HepG2 (cell line): ENCODE measurements at regions not wholly inside any gene's neighbourhood (a gene's known extent, or its start where the extent isn't known, plus 50 kb on each side); places are given as distances from the start of the nearest gene placed in this dataset.

Source experiments
- ATAC-seq: fragments of 200-7000 bp; cut with Tn5 transposase; 3 replicates; pipeline ENCODE4 v1.9.1; 2020; ENCODE audit warnings: mild to moderate bottlenecking, moderate library complexity
- BruUV-seq: library from RNA; stranded (reverse); fragments of 400-500 nt; replicated peaks from 2 replicates; lab custom pipeline; 2021; lab: Mats Ljungman, UMichigan
- CTCF ChIA-PET: fragments of 300-600 bp; formaldehyde crosslinking; extraction: SDS; loops from one replicate; lab custom pipeline; 2021; ENCODE audit warnings: low total read pairs, inconsistent platforms, low intra/inter-chr PET ratio; lab: Yijun Ruan, JAX
- POLR2A ChIA-PET: fragments of 350-600 bp; sonication (Branson Sonifier 250); formaldehyde crosslinking; loops from one replicate; lab custom pipeline; 2020; ENCODE audit warnings: antibody characterized with exemption, inconsistent platforms; lab: Yijun Ruan, JAX
- DNase-seq: peaks from one replicate; pipeline ENCODE4 v3.0.0-alpha.2; 2015; ENCODE audit warnings: low spot score
- FAIRE-seq: peaks from 3 replicates; lab custom pipeline; 2011; peaks lifted over from hg19 to GRCh38; lab: Jason Lieb, UNC
- H2AFZ ChIP-seq: one replicate; pipeline ENCODE4 v1.6.1; 2011; ENCODE audit warnings: low read length, inconsistent platforms
- H3K27ac ChIP-seq: fragments of 300-600 bp; 3 replicates; pipeline ENCODE4 v1.8.0; 2011; ENCODE audit warnings: mixed run types, mild to moderate bottlenecking, mixed read lengths, low read length, inconsistent platforms; ENCODE audit not compliant: insufficient read depth; ENCODE audit errors: extremely low read length
- H3K27me3 ChIP-seq, 2 experiments: fragments of 200-600 bp in 1 of 2; 2 replicates in 1 of 2; 3 replicates in 1 of 2; pipeline versions ENCODE4 v1.6.0 to v1.8.0; 2011; ENCODE audit warnings: low read length in 2 of 2, mild to moderate bottlenecking in 2 of 2, moderate library complexity in 2 of 2, inconsistent platforms in 1 of 2; ENCODE audit not compliant: insufficient read depth in 2 of 2, control insufficient read depth in 1 of 2
- H3K36me3 ChIP-seq, 2 experiments: fragments of 200-600 bp in 1 of 2; replicated peaks in 1 of 2; 2 replicates in 1 of 2; 3 replicates in 1 of 2; pipeline versions ENCODE4 v1.5.1 to v1.8.0; 2011; ENCODE audit warnings: low read length in 2 of 2, inconsistent platforms in 1 of 2; ENCODE audit not compliant: insufficient read depth in 2 of 2, control insufficient read depth in 1 of 2
- H3K4me1 ChIP-seq: 2 replicates; pipeline ENCODE4 v1.5.1; 2012; ENCODE audit warnings: low read length, inconsistent platforms; ENCODE audit not compliant: insufficient read depth
- H3K4me2 ChIP-seq: 2 replicates; pipeline ENCODE4 v1.6.0; 2011; ENCODE audit warnings: low read depth, low read length, inconsistent platforms
- H3K4me3 ChIP-seq, 3 experiments: fragments of 200-600 bp in 1 of 3; sonication (generic), shearing (Covaris generic) in 1 of 3; replicated peaks in 1 of 3; 2 replicates each; pipeline ENCODE4 v1.5.1; 2011 to 2016; ENCODE audit warnings: low read length in 3 of 3, inconsistent platforms in 2 of 3, low read depth in 2 of 3, mild to moderate bottlenecking in 2 of 3, control low read depth in 1 of 3, mixed read lengths in 1 of 3; ENCODE audit not compliant: insufficient read depth in 1 of 3
- H3K79me2 ChIP-seq: one replicate; pipeline ENCODE4 v1.6.1; 2011; ENCODE audit warnings: low read length, inconsistent platforms; ENCODE audit not compliant: insufficient read depth
- H3K9ac ChIP-seq: 2 replicates; pipeline ENCODE4 v1.6.0; 2011; ENCODE audit warnings: mild to moderate bottlenecking, low read depth, low read length, inconsistent platforms; ENCODE audit not compliant: insufficient read depth
- H3K9me3 ChIP-seq: 2 replicates; pipeline ENCODE4 v1.5.1; 2012; ENCODE audit warnings: mild to moderate bottlenecking, low read length
- H4K20me1 ChIP-seq: 2 replicates; pipeline ENCODE4 v1.6.0; 2011; ENCODE audit warnings: inconsistent platforms, mild to moderate bottlenecking, low read length, moderate library complexity; ENCODE audit not compliant: insufficient read depth
- ADNP ChIP-seq: sonication (generic); formaldehyde crosslinking; IDR thresholded peaks from 2 replicates; pipeline ENCODE4 v1.4.0; 2020; ENCODE audit warnings: missing genetic modification reagents
- ARNT ChIP-seq: fragments of 450-650 bp; IDR thresholded peaks from 2 replicates; pipeline ENCODE4 v1.6.1; 2017
- FOXM1 ChIP-seq: sonication (generic); formaldehyde crosslinking; IDR thresholded peaks from 2 replicates; pipeline ENCODE4 v1.5.0; 2020; ENCODE audit warnings: missing genetic modification reagents
- GLI4 ChIP-seq: sonication (generic); formaldehyde crosslinking; IDR thresholded peaks from 2 replicates; pipeline ENCODE4 v1.5.1; 2020; ENCODE audit warnings: missing genetic modification reagents, mild to moderate bottlenecking, moderate library complexity, borderline replicate concordance
- HDAC2 ChIP-seq: sonication (generic); formaldehyde crosslinking; IDR thresholded peaks from 2 replicates; pipeline ENCODE4 v1.4.0; 2020; ENCODE audit warnings: missing genetic modification reagents
- KAT2B ChIP-seq: fragments of 150-350 bp; IDR thresholded peaks from 2 replicates; pipeline ENCODE4 v1.6.1; 2014; ENCODE audit warnings: low read depth, low read length, borderline replicate concordance
- MIXL1 ChIP-seq: IDR thresholded peaks from 2 replicates; pipeline ENCODE4 v1.6.1; 2016
- MTA1 ChIP-seq: sonication (generic); formaldehyde crosslinking; IDR thresholded peaks from 2 replicates; pipeline ENCODE4 v1.4.0; 2020; ENCODE audit warnings: missing genetic modification reagents, mild to moderate bottlenecking, borderline replicate concordance
- MXD1 ChIP-seq: sonication (generic); formaldehyde crosslinking; IDR thresholded peaks from 2 replicates; pipeline ENCODE4 v1.4.0; 2020; ENCODE audit warnings: mild to moderate bottlenecking, missing genetic modification reagents
- NRL ChIP-seq: sonication (generic); formaldehyde crosslinking; IDR thresholded peaks from 2 replicates; pipeline ENCODE4 v1.5.0; 2020; ENCODE audit warnings: missing genetic modification reagents, mild to moderate bottlenecking, moderate library complexity, borderline replicate concordance
- PPARG ChIP-seq: conservative IDR thresholded peaks from 2 replicates; pipeline ENCODE4 v1.6.1; 2016; ENCODE audit warnings: missing biosample characterization, missing genetic modification reagents
- SRY ChIP-seq: sonication (generic); formaldehyde crosslinking; IDR thresholded peaks from 2 replicates; pipeline ENCODE4 v1.8.0; 2022; ENCODE audit warnings: mild to moderate bottlenecking, missing genetic modification reagents
- SSRP1 ChIP-seq: IDR thresholded peaks from 2 replicates; pipeline ENCODE4 v1.6.1; 2016; ENCODE audit warnings: control low read depth
- ZNF10 ChIP-seq: sonication (generic); formaldehyde crosslinking; IDR thresholded peaks from 2 replicates; pipeline ENCODE4 v1.4.0; 2020; ENCODE audit warnings: mild to moderate bottlenecking, low read depth, missing genetic modification reagents, borderline replicate concordance
- ZNF225 ChIP-seq: sonication (generic); formaldehyde crosslinking; IDR thresholded peaks from 2 replicates; pipeline ENCODE4 v1.4.0; 2020; ENCODE audit warnings: mild to moderate bottlenecking, missing genetic modification reagents
- ZNF513 ChIP-seq: sonication (generic); formaldehyde crosslinking; conservative IDR thresholded peaks from 2 replicates; pipeline ENCODE4 v1.5.0; 2020; ENCODE audit warnings: missing genetic modification reagents
- ZNF597 ChIP-seq: sonication (generic); formaldehyde crosslinking; IDR thresholded peaks from 2 replicates; pipeline ENCODE4 v1.5.0; 2020; ENCODE audit warnings: missing genetic modification reagents
- ZNF629 ChIP-seq: sonication (generic); formaldehyde crosslinking; conservative IDR thresholded peaks from 2 replicates; pipeline ENCODE4 v1.5.0; 2020; ENCODE audit warnings: missing genetic modification reagents
- ZNF878 ChIP-seq: sonication (generic); formaldehyde crosslinking; IDR thresholded peaks from 2 replicates; pipeline ENCODE4 v1.8.1; 2023; ENCODE audit warnings: mild to moderate bottlenecking, missing genetic modification reagents, moderate library complexity
- WGBS: methylation state at CpG from one replicate; pipeline ENCODE4 v1.1.6; 2017; ENCODE audit warnings: low lambda C conversion rate; 5-methylcytosine and 5-hydroxymethylcytosine counted together
- in situ Hi-C: cut with HindIII; loops from 2 replicates; pipeline ENCODE4 v1.10.0; 2017; ENCODE audit warnings: low pct_unique_long_range_greater_than_20kb; ENCODE audit not compliant: extremely low pct_ligation_motif_present
- intact Hi-C: fragments of 100-400 bp; cut with micrococcal nuclease; formaldehyde crosslinking; loops from one replicate; pipeline ENCODE4 v1.10.0; 2022; ENCODE audit not compliant: unreplicated experiment

GRCh38 chr2:186330050-186330449 lies 156.0 kb upstream of the ZC3H15 start:
- no peak overlapping the region for H3K9ac ChIP-seq
- no peaks in the 10 kb centered on the region for H3K4me1 ChIP-seq
- H3K4me3 ChIP-seq, result no peak overlapping the region
- no peak for FAIRE-seq
- H3K27me3 ChIP-seq, result no peaks in the 10 kb centered on the region
- DNase-seq, result no peak
- CTCF ChIA-PET, result no interaction called here
- no peaks in the 10 kb centered on the region for H4K20me1 ChIP-seq
- no peak overlapping the region for H3K4me2 ChIP-seq
- no peaks in the 10 kb centered on the region for H3K79me2 ChIP-seq
- intact Hi-C loops, result no loop called here
- TF ChIP-seq MXD1 (CRISPR knock-in tag) (no peak), ZNF225 (CRISPR knock-in tag) (no peak), ADNP (CRISPR knock-in tag) (no peak), MTA1 (no peak), KAT2B (no peak), ZNF10 (CRISPR knock-in tag) (no peak), ZNF629 (CRISPR knock-in tag) (no peak), SRY (CRISPR knock-in tag) (no peak), HDAC2 (CRISPR knock-in tag) (no peak), ZNF513 (CRISPR knock-in tag) (no peak), MIXL1 (CRISPR knock-in tag) (no peak), PPARG (CRISPR knock-in tag) (no peak), NRL (CRISPR knock-in tag) (no peak), GLI4 (no peak), ZNF878 (CRISPR knock-in tag) (no peak), ZNF597 (CRISPR knock-in tag) (no peak), FOXM1 (CRISPR knock-in tag) (no peak), ARNT (no peak), SSRP1 (CRISPR knock-in tag) (no peak)
- TF ChIP-seq, all 625 proteins: peak for 0
- BruUV-seq, result no TSS peak
- in situ Hi-C loops, result no loop called here
- ATAC-seq, result no peak
- Histone ChIP-seq H3K27ac (no peak overlapping the region), H3K9me3 (no peaks in the 10 kb centered on the region), H3K36me3 (no peaks in the 10 kb centered on the region), H2AFZ (no peak overlapping the region)
- 97% methylated on average over 1 of the region's 1 CpG for WGBS
- POLR2A ChIA-PET, result no interaction called here
